Mesothelial cell of epicardium (in vitro differentiated cells): ENCODE measurements at regions not wholly inside any gene's neighbourhood (a gene's known extent, or its start where the extent isn't known, plus 50 kb on each side); places are given as distances from the start of the nearest gene placed in this dataset.

ENCODE experiments used
- DNase-seq, 2 experiments: peaks; one replicate each; pipeline ENCODE4 v3.0.0; 2021; ENCODE audit warnings: low spot score in 2 of 2; ENCODE audit not compliant: unreplicated experiment in 2 of 2
- H3K27ac Mint-ChIP-seq: 2 replicates; pipeline ENCODE4 v1.8.0; 2021; ENCODE audit warnings: mixed read lengths
- H3K27me3 Mint-ChIP-seq: 2 replicates; pipeline ENCODE4 v1.8.0; 2021; ENCODE audit warnings: low read depth, mixed read lengths
- H3K36me3 Mint-ChIP-seq: 2 replicates; pipeline ENCODE4 v1.8.0; 2021; ENCODE audit warnings: mixed read lengths
- H3K4me1 Mint-ChIP-seq: 2 replicates; pipeline ENCODE4 v1.8.0; 2021; ENCODE audit warnings: mixed read lengths
- H3K4me3 Mint-ChIP-seq: 2 replicates; pipeline ENCODE4 v1.8.0; 2021; ENCODE audit warnings: mild to moderate bottlenecking, moderate library complexity, mixed read lengths
- H3K9me3 Mint-ChIP-seq: 2 replicates; pipeline ENCODE4 v1.8.0; 2021; ENCODE audit warnings: mixed read lengths
- TF ChIP-seq, protein P1 (sequence below): fragments of 200-600 bp; sonication (generic); IDR thresholded peaks from one replicate; pipeline ENCODE4 v1.5.0; 2021; ENCODE audit warnings: antibody characterized with exemption; ENCODE audit not compliant: unreplicated experiment

- Mint-ChIP-seq H3K27me3 (no peaks in the 10 kb centered on the region), H3K4me1 (peaks cover 33% of the 10 kb centered on the region), H3K36me3 (peaks cover 3% of the 10 kb centered on the region), H3K4me3 (no peak overlapping the region), H3K27ac (peak overlapping the region; percentile 59), H3K9me3 (no peaks in the 10 kb centered on the region)
- no peak for DNase-seq
- TF ChIP-seq, protein P1, sequence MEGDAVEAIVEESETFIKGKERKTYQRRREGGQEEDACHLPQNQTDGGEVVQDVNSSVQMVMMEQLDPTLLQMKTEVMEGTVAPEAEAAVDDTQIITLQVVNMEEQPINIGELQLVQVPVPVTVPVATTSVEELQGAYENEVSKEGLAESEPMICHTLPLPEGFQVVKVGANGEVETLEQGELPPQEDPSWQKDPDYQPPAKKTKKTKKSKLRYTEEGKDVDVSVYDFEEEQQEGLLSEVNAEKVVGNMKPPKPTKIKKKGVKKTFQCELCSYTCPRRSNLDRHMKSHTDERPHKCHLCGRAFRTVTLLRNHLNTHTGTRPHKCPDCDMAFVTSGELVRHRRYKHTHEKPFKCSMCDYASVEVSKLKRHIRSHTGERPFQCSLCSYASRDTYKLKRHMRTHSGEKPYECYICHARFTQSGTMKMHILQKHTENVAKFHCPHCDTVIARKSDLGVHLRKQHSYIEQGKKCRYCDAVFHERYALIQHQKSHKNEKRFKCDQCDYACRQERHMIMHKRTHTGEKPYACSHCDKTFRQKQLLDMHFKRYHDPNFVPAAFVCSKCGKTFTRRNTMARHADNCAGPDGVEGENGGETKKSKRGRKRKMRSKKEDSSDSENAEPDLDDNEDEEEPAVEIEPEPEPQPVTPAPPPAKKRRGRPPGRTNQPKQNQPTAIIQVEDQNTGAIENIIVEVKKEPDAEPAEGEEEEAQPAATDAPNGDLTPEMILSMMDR = no peak
Observed at GRCh38 chr4:180148737-180149136, 2094.5 kb upstream of the TENM3 start.

DNA sequence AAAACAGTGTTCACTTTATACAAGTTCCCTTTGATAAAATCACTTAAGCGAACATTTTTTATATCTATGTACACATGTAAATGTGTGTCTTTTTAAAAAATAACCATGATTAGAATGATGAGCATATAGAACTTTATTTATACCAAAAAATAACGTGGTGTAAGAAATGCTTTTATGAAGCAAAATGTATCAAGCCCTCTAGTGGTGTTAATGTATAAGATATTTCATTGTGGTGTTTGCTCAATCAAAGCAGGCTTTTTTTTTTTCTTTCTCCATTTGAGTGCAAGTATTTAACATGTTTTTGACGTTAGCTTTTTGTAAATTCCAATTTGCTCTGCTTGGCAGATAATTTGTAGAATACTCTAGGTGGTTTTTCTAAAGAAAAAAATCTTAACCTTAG, 2092.4 kb upstream of the TENM3 start:
- H3K27me3 Mint-ChIP-seq = no peaks in the 10 kb centered on the region
- TF ChIP-seq, protein P1 = peak; percentile 67
- peaks cover 19% of the 10 kb centered on the region for H3K4me1 Mint-ChIP-seq
- H3K4me3 Mint-ChIP-seq = no peak overlapping the region
- DNase-seq = no peak
- no peak overlapping the region for H3K27ac Mint-ChIP-seq
- H3K36me3 Mint-ChIP-seq = peaks cover 3% of the 10 kb centered on the region
- H3K9me3 Mint-ChIP-seq = no peaks in the 10 kb centered on the region

GRCh38 chr4:180152831-180153230, 2090.4 kb upstream of the TENM3 start:
- Mint-ChIP-seq H3K27ac (no peak overlapping the region), H3K27me3 (no peaks in the 10 kb centered on the region), H3K36me3 (peaks cover 3% of the 10 kb centered on the region), H3K4me3 (no peak overlapping the region), H3K4me1 (peaks cover 11% of the 10 kb centered on the region), H3K9me3 (no peaks in the 10 kb centered on the region)
- no peak for DNase-seq
- TF ChIP-seq, protein P1 = no peak

- H3K27ac Mint-ChIP-seq = no peak overlapping the region
- H3K4me1 Mint-ChIP-seq = peaks cover 11% of the 10 kb centered on the region
- H3K36me3 Mint-ChIP-seq = peaks cover 6% of the 10 kb centered on the region
- TF ChIP-seq, protein P1 = no peak
- H3K27me3 Mint-ChIP-seq = no peaks in the 10 kb centered on the region
- no peak overlapping the region for H3K4me3 Mint-ChIP-seq
- H3K9me3 Mint-ChIP-seq = no peaks in the 10 kb centered on the region
- DNase-seq = no peak
Observed at GRCh38 chr4:180153587-180153986, 2089.6 kb upstream of the TENM3 start.

- H3K9me3 Mint-ChIP-seq = no peaks in the 10 kb centered on the region
- TF ChIP-seq, protein P1 = no peak
- DNase-seq = no peak
- peaks cover 3% of the 10 kb centered on the region for H3K4me1 Mint-ChIP-seq
- H3K27ac Mint-ChIP-seq = no peak overlapping the region
- H3K4me3 Mint-ChIP-seq = no peak overlapping the region
- H3K36me3 Mint-ChIP-seq = peaks cover 6% of the 10 kb centered on the region
- no peaks in the 10 kb centered on the region for H3K27me3 Mint-ChIP-seq
Observed at GRCh38 chr4:180156684-180157083, 2086.5 kb upstream of the TENM3 start.
